Esophagus muscularis mucosa (tissue), 4 donors: ENCODE measurements at regions not wholly inside any gene's neighbourhood (a gene's known extent, or its start where the extent isn't known, plus 50 kb on each side); places are given as distances from the start of the nearest gene placed in this dataset.

Source experiments
- DNase-seq: peaks from one replicate; pipeline ENCODE4 v3.0.0-alpha.2; 2017; ENCODE audit errors: extremely low spot score
- H3K27ac ChIP-seq, 4 donors: fragments of 200-600 bp; sonication (generic); replicated peaks in 1 of 4; 1 replicate in 3 of 4; 2 replicates in 1 of 4; pipeline ENCODE4 v1.5.1; 2016 to 2019; ENCODE audit warnings: mild to moderate bottlenecking in 1 of 4
- H3K27me3 ChIP-seq, 4 donors: fragments of 200-600 bp; sonication (generic); one replicate each; pipeline versions ENCODE4 v1.5.1 to v1.6.0; 2016 to 2019
- H3K36me3 ChIP-seq, 4 donors: fragments of 200-600 bp; sonication (generic); one replicate each; pipeline ENCODE4 v1.5.1; 2016 to 2019
- H3K4me1 ChIP-seq, 4 donors: fragments of 200-600 bp; sonication (generic); one replicate each; pipeline ENCODE4 v1.5.1; 2016 to 2019
- H3K4me3 ChIP-seq, 4 donors: fragments of 200-600 bp; sonication (generic); 1 replicate in 2 of 4; 2 replicates in 2 of 4; pipeline ENCODE4 v1.5.1; 2016 to 2019; ENCODE audit warnings: mild to moderate bottlenecking in 4 of 4, moderate library complexity in 1 of 4
- H3K9me3 ChIP-seq, 4 donors: fragments of 200-600 bp; sonication (generic); 1 replicate in 3 of 4; 2 replicates in 1 of 4; pipeline ENCODE4 v1.5.1; 2016 to 2019
- EP300 ChIP-seq: sonication (generic); formaldehyde crosslinking; IDR thresholded peaks from one replicate; pipeline ENCODE4 v1.6.1; 2017; ENCODE audit warnings: antibody characterized with exemption
- POLR2A ChIP-seq: fragments of 450-650 bp; IDR thresholded peaks from one replicate; pipeline ENCODE4 v1.6.1; 2017; ENCODE audit warnings: antibody characterized with exemption, moderate library complexity, mild to moderate bottlenecking, low read depth
- POLR2AphosphoS5 ChIP-seq, 2 donors: sonication (generic); formaldehyde crosslinking; IDR thresholded peaks; one replicate each; pipeline ENCODE4 v1.6.1; 2017; ENCODE audit warnings: antibody characterized with exemption in 2 of 2
- WGBS: methylation state at CpG from one replicate; pipeline ENCODE4 v1.1.5; 2018; 5-methylcytosine and 5-hydroxymethylcytosine counted together
- intact Hi-C: fragments of 100-400 bp; cut with DNase I; formaldehyde crosslinking; loops from one replicate; pipeline ENCODE4 v1.15.1; 2023
- TF ChIP-seq, protein P1 (sequence below), 3 experiments: fragments of 200-600 bp in 2 of 3; fragments of 450-650 bp in 1 of 3; sonication (generic) in 2 of 3; IDR thresholded peaks; one replicate each; pipeline ENCODE4 v1.5.1; 2017 to 2019; ENCODE audit warnings: antibody characterized with exemption in 3 of 3, mild to moderate bottlenecking in 2 of 3, moderate library complexity in 1 of 3

DNA sequence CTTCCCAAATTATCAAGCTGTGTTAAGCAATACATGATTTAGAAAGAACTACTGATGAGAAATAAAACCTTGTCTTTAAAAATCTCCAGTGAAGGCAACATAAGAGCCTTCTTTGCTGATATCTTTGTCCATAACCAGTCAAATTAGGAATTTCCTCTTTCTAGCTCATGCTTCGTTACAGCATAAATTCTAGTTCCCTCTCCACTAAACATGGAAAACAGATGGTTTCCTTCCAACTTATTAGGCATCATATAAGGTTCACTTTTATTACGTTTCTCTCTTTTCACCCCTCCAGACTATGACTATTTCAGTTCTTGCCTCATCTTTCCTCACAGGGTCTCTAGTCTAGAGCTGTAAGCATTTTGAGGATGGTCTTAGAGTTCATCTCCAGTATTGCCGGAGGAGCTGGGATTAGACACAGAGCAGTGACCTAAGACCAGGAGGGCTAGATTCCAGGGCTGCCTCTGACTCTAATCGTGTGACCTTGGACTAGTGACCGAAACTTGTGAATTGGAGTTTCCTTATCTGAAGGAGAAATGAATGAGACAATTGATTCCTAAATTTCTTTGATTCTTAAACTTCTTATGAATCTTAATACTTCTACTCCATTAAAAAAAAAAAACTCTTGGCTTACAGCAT is 195.5 kb upstream of the APCDD1 start:
- no peaks in the 10 kb centered on the region for H3K36me3 ChIP-seq
- H3K4me1 ChIP-seq: peaks cover 0 to 14% (median 4%) of the 10 kb centered on the region in 4 donors
- H3K27me3 ChIP-seq: no peaks in the 10 kb centered on the region
- DNase-seq: no peak
- TF ChIP-seq EP300 (no peak), POLR2AphosphoS5 (IDR thresholded peaks at IDR 0.05) (no peak), POLR2A (no peak)
- TF ChIP-seq, protein P1, sequence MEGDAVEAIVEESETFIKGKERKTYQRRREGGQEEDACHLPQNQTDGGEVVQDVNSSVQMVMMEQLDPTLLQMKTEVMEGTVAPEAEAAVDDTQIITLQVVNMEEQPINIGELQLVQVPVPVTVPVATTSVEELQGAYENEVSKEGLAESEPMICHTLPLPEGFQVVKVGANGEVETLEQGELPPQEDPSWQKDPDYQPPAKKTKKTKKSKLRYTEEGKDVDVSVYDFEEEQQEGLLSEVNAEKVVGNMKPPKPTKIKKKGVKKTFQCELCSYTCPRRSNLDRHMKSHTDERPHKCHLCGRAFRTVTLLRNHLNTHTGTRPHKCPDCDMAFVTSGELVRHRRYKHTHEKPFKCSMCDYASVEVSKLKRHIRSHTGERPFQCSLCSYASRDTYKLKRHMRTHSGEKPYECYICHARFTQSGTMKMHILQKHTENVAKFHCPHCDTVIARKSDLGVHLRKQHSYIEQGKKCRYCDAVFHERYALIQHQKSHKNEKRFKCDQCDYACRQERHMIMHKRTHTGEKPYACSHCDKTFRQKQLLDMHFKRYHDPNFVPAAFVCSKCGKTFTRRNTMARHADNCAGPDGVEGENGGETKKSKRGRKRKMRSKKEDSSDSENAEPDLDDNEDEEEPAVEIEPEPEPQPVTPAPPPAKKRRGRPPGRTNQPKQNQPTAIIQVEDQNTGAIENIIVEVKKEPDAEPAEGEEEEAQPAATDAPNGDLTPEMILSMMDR (IDR thresholded peaks at IDR 0.05): no peak
- intact Hi-C loops: no loop called here
- 75% methylated on average over 5 of the region's 5 CpGs for WGBS
- H3K9me3 ChIP-seq: no peaks in the 10 kb centered on the region
- H3K4me3 ChIP-seq: no peak overlapping the region
- H3K27ac ChIP-seq: no peak overlapping the region

DNA sequence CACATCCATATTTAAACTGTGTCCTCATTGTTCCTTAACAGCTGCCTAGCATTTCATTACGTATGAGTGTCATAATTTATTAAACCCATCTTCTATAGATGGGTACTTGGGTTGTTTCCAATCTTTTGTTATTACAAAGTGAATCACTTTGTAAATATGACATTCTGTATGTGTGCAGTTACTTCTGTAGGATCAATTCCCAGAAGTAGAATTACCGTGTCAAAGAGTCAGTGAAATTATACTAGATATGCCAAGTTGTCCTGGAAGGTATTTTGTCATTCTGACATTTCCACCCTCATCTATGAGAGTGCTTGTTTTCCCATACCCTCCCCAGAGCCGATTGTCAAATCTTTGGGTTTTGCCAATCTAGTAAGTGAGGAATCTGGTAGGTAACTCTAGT is 194.5 kb upstream of the APCDD1 start:
- H3K9me3 ChIP-seq: no peaks in the 10 kb centered on the region
- intact Hi-C loops: no loop called here
- no peak overlapping the region for H3K27ac ChIP-seq
- TF ChIP-seq, protein P1 (IDR thresholded peaks at IDR 0.05): no peak
- TF ChIP-seq POLR2AphosphoS5 (IDR thresholded peaks at IDR 0.05): no peak
- no peak for TF ChIP-seq POLR2A
- TF ChIP-seq EP300: no peak
- H3K4me1 ChIP-seq: peaks cover 0 to 14% (median 4%) of the 10 kb centered on the region in 4 donors
- H3K27me3 ChIP-seq: no peaks in the 10 kb centered on the region
- WGBS: 48% methylated on average over 3 of the region's 3 CpGs
- H3K36me3 ChIP-seq: no peaks in the 10 kb centered on the region
- H3K4me3 ChIP-seq: no peak overlapping the region
- no peak for DNase-seq

DNA sequence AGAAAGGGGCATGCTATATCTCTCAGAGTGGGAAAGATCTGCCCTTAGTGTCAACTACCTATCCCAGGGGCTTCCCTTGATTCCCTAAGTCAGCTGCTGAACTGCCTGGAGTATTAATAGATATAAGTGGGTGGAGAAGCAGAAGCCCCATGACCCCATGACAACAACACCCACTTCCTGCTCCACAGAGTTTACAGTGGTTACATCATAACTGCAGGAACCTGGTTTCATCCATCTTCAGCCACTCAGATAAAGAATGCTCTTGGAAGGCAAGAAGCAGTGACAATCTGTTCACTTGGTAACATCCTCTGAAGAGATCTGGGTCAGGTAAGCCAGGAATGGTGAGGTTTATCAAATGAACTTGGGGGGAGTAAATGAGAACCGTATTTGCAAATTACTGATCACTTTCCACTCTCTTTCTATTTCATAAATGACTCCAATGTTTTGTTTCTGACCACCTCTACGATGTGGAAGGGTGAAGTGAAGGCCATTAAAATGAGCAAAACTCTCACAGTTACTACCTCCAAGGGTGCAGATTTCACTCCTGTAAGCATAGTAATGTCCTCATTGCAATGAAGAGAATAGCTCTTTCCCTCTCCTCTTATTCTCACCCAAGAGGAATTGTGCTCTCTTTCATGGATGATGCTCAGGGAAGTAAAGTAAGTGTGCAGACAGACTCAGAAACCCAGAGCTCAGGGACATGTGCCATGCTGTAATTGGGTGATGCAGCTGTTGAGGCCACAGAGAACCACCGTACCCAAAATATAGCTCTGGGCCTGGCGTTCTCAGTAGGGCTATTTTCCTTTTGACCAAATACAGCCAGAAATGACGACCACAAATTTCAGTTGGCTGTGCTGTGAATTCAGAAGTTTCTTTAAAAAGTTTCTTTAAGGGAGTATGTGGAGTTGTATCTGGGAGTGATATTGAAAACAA is 192.8 kb upstream of the APCDD1 start:
- intact Hi-C loops: no loop called here
- Histone ChIP-seq H3K9me3 (no peaks in the 10 kb centered on the region), H3K27ac (no peak overlapping the region), H3K27me3 (no peaks in the 10 kb centered on the region), H3K36me3 (no peaks in the 10 kb centered on the region), H3K4me3 (no peak overlapping the region), H3K4me1 (peaks cover 0 to 14% (median 4%) of the 10 kb centered on the region in 4 donors)
- DNase-seq: no peak
- TF ChIP-seq POLR2A (no peak), POLR2AphosphoS5 (IDR thresholded peaks at IDR 0.05) (no peak), EP300 (no peak)
- TF ChIP-seq, protein P1 (IDR thresholded peaks at IDR 0.05): no peak
- 91% methylated on average over 5 of the region's 5 CpGs for WGBS

DNA sequence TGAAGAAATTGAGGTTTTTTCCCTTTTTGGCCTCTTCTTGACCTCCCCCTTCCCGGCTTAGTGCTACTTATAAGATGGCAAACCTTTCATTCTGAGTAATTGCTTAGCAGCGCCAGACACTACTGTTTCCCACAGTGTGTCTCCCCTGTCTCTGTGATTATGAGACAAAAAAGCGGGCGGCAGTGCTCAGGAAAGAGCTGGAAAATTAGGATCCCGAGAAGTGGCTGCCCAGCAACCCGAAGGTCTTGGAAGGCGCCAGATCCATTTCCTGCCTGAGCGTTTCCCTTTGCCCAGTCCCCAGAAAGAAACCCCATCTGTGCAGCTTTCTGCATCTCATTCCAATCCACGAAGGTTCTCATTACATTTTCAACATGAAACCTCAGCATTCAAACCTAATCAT is 191.9 kb upstream of the APCDD1 start:
- H3K4me1 ChIP-seq: peaks cover 0 to 14% (median 4%) of the 10 kb centered on the region in 4 donors
- H3K4me3 ChIP-seq: no peak overlapping the region
- DNase-seq: no peak
- H3K9me3 ChIP-seq: no peaks in the 10 kb centered on the region
- no peaks in the 10 kb centered on the region for H3K27me3 ChIP-seq
- no peaks in the 10 kb centered on the region for H3K36me3 ChIP-seq
- no peak overlapping the region for H3K27ac ChIP-seq
- intact Hi-C loops: no loop called here
- TF ChIP-seq EP300 (no peak), POLR2A (no peak), POLR2AphosphoS5 (IDR thresholded peaks at IDR 0.05) (no peak)
- TF ChIP-seq, protein P1 (IDR thresholded peaks at IDR 0.05): no peak
- 84% methylated on average over 9 of the region's 9 CpGs for WGBS
